GM21360 (cell line): ENCODE measurements at regions not wholly inside any gene's neighbourhood (a gene's known extent, or its start where the extent isn't known, plus 50 kb on each side); places are given as distances from the start of the nearest gene placed in this dataset.
"Not testable (repeated sequence)": the region's sequence is repeated elsewhere in the genome, so short reads cannot be mapped to it uniquely, and the experiment has no call there.

Experiments
- ATAC-seq: cut with Tn5 transposase; IDR thresholded peaks from one replicate; pipeline ENCODE4 v1.9.1; 2021; ENCODE audit warnings: mild to moderate bottlenecking, moderate library complexity; ENCODE audit not compliant: unreplicated experiment

DNA sequence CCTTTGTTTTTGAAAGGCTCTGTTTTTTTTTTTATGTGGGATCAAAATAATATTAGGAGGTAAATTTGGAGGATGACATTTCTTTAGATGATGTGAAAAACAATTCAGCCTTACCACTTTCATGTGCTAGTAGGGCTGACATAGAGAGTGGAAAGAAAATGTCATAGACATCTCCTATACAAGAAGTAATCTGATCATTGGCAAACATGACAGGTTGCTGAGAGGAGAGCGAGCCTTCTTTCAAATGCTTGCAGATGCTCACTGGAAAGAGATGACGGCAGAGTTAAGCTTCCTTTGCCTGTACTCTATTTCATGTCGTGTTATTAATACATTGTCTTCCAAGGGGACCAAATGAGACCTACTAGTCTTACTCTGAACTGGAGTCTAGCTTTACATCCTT lies 160.1 kb upstream of the DAP start:
- no peak for ATAC-seq

DNA sequence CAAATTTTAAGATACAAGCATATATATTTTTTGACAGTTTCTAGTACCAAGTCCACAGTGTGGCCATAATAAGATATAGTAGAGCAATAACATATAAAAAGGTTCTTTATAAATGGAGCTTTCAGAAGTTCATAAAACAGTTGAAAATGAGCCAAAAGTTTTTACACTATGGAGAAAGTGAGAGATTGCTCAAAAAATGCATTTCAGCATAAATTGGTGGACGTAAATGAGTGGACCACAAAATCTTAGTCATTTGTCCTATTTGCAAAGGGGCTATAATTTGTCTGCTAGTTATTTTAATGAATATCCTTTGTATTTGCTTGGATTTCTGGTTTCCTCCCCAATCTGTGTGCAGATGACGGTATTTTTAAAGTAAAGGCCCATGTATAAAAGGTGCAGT lies 159.4 kb upstream of the DAP start:
- ATAC-seq, result no peak

DNA sequence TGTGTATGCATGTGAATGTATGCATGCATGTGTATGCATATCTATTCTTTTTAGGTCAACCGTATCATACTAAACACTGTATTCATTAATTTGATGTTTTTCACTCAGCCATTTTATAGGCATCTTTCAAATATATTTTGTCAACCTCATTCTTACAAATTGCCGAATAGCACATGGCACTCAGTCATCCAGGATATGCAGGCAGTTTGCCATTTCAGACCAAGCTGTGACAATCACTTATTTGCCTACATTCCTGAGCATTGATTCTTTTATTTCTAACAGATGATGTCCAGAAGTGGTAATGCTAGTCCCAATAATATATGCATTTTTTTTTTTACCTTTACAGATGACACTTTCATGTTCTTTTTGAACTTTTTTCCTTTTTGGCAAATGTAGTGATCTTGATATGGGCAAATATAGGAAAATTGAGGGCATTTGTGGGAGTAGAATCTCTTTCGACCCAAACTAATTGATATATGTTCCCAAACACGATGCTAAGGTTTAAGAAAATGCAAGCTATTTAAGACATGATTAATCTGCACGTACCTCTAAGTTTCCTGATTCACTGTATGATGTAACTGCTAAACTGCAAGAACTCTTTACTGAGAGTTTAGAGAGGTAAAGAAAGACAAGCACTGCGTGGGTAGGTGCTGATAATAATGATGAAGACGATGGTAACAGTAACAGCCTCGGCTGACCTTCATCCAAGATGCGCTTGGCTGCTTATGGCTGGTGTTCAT lies 153.9 kb upstream of the DAP start:
- ATAC-seq, result no peak

DNA sequence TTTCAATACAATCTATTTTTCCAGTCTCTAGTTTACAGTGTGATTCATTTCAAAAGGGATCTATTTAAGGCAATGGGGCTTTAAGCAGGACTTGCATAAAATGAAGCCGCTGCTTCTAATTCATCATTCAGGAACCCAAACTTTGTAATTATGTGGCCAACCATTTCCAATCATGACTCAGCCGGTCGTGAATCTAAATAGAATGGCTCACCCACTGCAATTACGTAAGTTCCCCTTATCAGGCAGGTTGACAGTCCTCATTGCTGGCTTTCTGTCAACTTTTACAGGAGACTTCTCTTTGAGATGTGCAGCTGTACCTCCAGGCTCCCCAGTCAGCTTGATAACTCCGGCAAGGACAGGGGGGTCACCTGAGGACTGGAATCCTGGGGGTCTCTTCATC lies 152.8 kb upstream of the DAP start:
- no peak for ATAC-seq

DNA sequence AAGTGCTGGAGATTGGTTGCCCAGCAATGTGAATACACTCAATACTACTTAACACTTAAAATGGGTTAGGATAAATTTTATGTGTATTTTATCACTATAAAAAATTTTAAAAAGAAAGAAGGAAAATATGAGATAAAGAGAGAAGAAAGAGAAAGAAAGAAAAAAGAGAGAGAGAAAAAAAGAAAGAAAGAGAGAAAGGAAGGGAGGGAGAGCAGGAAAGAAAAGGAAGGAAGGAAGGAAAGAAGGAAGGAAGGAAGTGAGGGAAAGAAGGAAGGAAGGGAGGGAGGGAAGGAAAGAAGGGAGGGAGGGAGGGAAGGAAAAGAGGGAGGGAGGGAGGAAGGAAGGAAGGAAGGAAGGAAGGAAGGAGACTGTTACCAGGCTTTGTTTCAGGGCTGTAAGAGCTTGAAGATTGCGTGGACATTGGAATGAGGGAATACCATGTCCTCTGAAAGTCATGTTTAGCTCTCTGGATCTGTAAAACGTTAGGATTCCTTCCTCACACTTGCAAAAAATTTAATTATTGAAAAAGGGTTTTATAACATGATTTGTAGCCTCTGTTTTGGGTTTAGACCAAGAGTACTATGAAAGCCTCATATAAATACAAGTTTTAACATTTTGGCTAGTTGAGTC lies 152.3 kb upstream of the DAP start:
- ATAC-seq, result no peak

DNA sequence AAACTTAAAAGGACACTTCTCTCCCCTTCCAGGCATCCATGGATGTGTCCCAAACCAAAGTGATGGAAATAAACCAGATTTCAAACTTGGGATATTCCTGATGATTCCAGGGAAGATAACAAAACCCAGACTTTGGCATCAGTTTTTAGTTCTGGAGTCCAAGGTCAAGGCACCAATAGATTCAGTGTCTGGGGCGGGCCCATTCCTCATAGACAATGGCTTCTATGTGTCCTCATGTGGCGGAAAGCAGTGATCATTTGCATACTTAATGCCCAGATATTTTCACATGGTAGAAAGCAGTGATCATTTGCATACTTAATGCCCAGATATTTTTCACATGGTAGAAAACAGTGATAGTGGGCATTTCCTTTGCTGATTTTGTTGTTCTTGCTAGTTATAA lies 151.4 kb upstream of the DAP start:
- no peak for ATAC-seq

DNA sequence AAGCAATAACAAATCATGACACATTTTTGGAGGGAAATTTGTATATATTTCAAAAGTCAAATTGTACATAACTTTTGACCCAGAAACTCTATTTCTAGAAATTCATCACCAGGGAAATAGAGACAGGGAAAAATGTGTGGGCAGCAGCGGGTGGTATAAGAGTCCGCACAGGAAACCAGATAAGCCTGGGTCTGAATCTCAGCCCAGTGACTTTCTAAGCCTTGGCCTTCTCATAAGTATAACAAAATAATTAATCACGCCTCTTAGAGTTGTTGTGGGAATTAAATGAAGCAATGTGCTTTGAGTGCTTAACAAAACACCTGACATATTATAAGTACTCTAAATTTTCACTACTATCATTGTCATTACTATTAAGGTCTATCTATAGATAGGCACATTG lies 149.2 kb upstream of the DAP start:
- no peak for ATAC-seq

DNA sequence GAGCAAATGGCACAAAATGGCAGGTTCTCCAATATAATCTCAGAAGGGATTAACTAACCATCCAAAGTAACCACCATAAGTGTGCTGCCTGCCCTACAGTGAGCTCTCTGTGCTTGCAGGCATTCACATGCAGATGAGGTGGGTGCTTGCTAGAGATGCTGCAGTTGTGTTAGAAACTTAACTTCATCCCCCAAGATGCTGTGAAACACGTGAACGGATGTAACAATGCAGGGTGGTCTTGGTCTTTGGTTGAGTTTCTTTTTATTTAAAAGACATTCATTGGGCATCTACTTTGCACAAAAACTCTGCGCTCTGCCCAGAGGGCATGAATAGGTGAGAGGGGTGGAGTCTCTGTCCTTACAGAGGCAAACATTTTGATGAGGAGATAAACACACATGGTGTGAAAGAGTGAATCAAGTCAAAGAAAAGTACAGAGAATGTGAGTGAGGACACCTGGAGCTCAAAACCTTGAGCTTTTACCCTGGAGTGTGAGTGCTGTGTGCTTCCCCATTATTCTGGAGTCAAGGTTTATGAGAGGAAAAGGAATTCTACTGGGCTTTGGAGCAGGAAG lies 143.9 kb upstream of the DAP start:
- ATAC-seq, result no peak

DNA sequence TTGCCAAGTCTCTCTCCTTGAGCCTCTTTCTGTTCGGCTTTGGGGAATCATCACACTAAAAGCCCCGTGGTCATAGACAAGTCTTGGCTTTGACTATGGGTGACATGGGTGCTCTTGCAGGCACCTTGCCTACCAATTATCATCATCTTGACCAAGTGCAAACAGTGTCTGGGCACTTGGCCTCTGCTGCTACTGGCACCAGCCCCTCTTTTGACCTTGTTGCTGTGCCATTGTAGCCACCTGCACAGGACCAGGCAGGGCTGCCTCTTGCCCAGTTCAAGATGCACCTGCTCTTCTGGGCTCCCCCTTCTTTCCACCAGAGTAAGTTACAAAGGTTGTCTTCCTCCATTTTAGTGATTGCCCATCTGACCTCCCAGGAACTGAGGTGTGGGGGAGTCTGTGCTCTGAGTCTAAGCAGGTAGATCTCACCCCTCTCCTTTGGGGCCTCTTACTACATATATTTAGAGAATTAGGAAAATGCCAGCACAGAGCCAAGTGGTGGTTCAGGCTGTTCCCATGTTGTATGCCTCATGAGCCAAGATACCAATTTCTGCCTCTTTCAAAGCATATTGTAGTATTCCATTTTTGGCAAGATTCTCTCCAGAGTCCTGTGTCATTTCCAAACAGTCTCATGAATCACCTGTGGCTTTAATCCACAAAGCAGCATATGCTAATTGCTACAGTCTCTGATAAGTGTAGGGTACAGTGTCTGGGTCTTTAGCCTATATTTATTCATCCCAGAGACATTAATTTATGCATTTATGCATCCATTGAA lies 142.9 kb upstream of the DAP start:
- ATAC-seq, result no peak

DNA sequence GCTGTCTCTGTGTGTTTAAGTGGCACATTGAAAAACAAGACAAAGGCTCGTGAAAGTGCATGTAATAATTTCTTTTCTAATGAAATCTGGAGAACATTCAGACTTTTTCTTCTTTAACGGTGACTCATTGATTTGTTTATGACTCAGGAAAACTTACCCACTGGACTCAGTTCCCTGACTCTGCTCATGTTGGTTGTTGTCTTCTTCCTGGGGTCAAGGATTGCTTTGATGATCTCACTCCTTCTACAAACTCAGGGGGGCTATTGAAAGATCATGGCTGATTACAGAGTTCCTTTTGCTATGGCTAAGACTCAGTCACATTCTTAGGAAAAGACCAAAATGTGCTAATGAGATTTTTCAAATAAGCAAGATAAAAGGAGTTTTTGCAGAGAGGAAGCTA lies 141.1 kb upstream of the DAP start:
- no peak for ATAC-seq

DNA sequence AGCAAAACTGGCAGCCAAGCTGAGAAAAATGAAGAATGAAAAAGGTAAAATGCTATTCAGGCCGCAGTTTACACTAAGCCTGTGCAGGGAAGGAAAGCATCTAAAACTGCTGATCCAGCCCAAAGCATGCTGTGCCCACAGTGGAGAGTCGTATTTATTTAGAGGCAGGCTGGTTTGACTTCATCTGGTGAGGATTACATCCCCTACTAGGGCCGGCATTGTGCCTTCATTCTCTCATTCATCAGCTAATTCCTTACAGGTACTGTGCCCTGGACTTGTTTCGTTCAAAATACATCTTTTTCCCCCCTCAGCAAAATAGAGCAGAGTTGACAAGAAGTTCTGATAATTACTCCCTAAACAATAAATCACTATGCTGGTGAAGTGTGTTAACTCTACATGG lies 137.5 kb upstream of the DAP start:
- ATAC-seq, result no peak

DNA sequence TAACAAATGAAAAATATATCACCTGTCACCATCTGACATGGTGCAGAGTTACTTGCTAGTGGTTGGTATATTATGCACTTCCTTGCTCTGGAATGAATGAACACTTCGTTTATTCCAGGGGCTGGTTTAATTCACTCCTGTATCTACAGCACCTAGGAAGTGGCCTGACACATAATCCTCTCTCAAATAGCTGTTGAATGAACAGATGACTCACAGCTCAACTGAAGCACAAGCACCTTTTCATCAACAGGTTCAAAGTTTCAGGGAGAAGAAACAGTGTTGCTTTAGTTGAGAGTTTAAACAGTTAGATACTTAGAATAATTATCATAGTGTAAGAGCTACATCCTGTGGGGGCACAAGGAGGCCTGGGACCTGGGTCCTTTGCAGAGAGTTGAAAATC lies 135.0 kb upstream of the DAP start:
- ATAC-seq, result no peak

DNA sequence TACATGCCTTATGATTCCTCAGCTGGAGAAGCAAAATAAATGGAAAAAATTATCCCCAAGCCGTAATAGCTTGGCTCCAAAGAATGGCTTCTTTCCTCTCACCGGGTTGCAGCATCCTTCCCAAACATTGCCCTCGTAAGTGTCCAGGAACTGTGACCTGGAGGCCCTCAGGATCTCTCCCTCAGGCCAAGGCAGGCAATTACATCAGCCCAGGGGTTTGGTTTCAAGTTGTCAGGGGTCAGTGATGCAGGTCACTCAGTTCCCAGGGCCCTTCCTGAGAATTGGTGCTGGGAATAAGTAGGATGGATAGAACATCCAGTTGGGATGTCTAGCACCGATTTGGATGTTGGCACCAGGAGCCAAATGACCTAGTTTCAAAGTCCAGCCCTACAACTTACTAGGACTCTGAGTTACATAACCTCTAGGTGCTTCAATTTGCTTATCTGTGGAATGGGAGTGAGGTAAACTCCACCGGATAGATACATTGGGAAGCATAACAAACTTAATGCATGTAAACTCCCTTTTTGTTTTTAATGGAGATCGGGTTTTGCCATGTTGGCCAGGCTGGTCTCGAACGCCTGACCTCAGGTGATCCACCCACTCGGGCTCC lies 133.5 kb upstream of the DAP start:
- ATAC-seq, result no peak

DNA sequence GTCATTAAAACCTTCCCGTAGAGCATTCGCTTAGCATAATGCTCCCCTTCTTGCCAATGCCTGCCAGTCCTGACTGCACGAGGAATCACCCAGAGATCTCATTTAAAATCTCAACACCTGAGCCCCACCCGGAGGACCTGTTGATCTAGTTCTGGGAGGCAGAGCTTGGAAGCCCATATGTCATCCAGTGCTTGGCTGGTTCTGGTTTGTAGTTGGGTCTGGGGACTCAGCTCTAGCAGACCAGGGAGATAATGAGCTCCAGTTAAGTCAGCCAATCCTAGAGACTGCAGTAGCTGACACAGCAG lies 131.8 kb upstream of the DAP start:
- no peak for ATAC-seq

DNA sequence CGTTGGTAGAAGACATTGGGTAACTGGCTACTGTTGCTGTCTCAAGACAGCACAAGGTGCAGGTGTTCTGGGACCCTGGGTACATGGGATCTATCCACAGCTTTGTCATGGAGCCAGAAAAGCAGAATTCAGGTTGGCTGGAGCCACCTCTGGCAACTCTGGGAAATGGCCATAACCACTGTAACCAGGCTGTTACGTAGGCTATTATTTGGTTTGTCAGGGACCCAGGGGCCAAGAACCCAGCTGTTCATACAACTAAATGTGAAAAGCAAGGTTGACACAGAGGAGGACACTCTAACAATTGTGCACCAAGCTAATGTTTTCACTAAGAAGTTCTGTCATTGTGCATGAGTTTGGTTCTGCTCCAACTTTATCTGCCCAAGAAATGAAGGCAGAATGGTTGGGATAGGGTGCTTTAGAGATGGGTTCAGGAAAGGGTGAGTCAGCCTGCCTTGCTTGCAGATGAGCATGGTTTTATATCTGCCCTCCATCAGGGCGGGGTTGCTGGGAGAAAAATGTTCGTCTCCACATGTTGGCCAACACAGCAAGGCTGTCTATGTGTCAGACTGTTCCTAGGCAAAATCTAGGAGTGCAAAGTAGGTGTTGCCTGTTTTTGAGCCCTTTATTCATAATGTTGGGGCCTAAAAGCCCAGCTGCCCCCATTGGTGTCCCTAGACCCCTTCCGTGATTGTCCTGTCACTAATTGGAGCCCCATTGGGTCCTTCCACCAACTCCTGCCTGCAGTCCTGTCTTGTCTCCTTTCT lies 131.3 kb upstream of the DAP start:
- no peak for ATAC-seq

DNA sequence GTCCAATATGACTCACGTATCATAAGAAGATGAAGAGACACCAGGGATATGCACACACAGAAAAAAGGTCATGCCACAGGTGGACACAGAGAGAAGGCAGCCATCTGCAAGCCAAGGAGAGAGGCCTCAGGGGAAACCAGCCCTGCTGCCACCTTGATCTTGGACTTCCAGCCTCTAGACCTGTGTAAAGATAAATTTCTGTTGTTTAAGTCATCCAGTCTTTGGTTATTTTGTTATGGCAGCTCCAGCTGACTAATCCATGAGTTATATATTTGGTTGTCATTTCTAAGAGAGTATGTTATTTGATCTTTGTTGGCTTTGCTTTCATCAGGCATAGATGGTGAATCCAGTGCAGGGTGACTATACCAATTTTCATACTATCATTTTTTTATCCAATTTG lies 130.2 kb upstream of the DAP start:
- ATAC-seq, result no peak

DNA sequence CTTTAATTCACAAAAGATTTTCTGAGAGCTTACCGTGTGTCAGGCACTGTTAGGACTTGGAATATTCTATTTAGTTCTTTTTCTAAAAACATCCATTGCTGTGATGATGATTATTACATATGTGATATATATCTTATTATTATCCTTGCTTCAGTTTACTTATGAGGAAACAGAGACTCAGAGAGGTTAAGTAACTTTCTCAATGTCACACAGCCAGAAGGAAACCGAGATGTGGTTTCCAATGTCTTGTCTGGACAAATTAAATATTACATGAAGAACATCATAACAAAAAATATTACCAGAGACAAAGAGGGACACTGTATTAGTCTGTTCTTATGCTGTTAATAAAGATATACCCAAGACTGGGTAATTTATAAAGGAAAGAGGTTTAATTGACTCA lies 125.5 kb upstream of the DAP start:
- ATAC-seq, result no peak

DNA sequence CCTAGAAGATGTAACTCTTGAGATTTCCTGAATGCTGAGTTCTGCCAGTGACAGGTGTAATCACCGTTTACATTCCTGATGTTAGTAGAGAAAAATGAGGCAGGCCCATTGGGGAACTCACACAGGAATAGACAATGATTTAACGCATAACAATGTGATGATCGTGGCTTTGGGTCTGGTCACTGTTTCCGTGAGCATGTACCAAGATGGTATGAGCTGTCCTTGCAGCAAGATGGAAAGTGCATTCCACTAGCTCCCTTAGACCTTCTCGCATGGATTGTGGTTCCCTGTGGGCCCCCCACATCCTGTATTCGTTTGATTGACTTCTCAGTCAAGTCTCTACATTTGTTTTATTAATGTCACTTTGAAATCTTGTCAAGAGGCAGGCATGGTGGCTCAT lies 124.0 kb upstream of the DAP start:
- no peak for ATAC-seq

DNA sequence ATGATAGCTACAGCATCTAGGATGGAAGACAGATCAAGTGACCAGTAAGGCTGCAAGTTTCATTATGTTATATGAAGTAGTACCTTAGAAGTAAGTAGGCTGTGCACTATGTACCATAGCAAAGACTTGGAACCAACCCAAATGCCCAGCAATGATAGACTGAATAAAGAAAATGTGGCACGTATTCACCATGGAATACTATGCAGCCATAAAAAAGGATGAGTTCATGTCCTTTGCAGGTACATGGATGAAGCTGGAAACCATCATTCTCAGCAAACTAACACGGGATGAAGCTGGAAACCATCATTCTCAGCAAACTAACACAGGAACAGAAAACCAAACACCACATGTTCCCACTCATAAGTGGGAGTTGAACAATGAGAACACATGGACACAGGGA lies 122.9 kb upstream of the DAP start:
- not testable (repeated sequence) for ATAC-seq

DNA sequence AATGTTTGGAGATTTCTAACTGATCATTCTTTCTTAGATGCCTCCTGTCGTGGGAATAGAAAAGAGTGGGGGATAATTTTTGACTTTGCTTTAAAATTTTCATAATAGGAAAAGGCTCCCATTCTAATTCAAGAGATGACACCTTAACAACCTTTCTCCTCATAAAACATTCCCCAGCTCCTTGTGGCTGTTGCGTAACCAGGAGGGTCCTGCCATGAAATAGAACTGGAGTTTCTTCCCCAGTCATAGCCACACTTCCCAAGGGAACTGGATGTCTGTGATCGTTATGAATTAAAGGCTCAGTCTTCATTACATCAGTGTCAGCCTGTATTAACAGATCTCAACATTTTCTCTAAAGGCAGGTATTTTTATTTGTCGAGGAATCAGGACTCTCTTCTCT lies 119.9 kb upstream of the DAP start:
- ATAC-seq, result no peak

DNA sequence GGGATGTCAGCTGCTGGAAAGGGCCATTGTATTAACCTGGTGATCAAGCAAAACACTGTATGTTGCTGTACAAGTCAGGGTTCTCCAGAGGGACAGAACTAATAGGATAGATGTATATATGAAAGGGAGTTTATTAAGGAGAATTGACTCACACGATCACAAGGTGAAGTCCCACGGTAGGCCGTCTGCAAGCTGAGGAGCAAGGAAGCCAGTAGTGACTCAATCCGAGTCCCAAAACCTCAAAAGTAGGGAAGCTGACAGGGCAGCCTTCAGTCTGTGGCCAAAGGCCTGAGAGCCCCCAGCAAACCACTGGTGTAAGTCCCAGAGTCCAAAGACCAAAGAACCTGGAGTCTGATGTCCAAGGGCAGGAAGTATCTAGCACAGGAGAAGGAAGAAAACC lies 116.0 kb upstream of the DAP start:
- ATAC-seq, result not testable (repeated sequence)
